ENCODE measurements at regions not wholly inside any gene's neighbourhood (a gene's known extent, or its start where the extent isn't known, plus 50 kb on each side); places are given as distances from the start of the nearest gene placed in this dataset.

DNA sequence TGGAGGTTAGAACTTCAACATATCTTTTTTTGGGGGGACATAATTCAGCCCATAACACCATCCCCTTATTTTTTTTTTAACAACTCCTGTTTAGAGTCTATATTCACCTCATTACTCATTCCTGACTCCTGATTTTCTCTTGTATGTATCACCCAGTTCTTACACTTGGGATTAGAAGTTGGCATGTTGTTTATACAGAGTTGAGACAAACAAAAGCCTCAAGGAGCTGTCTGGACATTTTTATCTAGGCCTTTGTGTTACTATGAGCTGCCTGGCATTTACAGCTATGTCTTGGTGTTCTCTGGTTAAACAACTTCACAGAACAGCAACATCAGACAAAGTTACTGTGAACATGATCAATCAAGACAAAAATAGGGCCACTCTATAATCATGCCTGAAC lies 517.5 kb downstream of the KIF20B start:
- no peaks in the 10 kb centered on the region for H3K9me3 ChIP-seq
- DNase-seq: no peak
- no peaks in the 10 kb centered on the region for H3K36me3 ChIP-seq
- peak overlapping the region in 1 of 4 donors; percentile 1 for H3K27ac ChIP-seq
- H3K4me3 ChIP-seq: no peak overlapping the region
- no peaks in the 10 kb centered on the region for H3K4me1 ChIP-seq
- TF ChIP-seq POLR2AphosphoS5 (IDR thresholded peaks at IDR 0.05): peak in 1 of 4 donors; percentile 16
- TF ChIP-seq EP300 (IDR thresholded peaks at IDR 0.05): no peak
- no peaks in the 10 kb centered on the region for H3K27me3 ChIP-seq
- intact Hi-C loops (cut with DNase I): no loop called here

DNA sequence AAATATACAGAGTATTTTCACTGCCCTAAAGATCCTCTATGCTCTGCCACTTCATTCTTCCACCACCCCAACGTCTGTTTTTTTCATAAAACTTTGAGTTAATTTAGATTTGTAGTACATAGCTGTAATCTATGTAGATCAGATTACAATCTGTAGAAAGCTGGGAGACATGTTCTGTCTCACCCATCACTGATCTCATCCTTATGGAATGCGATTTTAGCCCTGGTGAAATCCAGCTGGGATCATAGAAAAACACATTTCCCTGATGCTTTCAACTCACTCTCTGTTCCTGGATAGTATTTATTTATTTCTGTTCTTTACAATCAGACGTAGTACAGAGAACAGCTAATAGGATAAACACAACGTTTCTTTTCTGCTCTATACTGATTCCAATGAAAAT lies 521.0 kb downstream of the KIF20B start:
- Histone ChIP-seq H3K36me3 (no peaks in the 10 kb centered on the region), H3K9me3 (no peaks in the 10 kb centered on the region), H3K4me3 (no peak overlapping the region), H3K4me1 (no peaks in the 10 kb centered on the region), H3K27ac (no peak overlapping the region), H3K27me3 (no peaks in the 10 kb centered on the region)
- intact Hi-C loops (cut with DNase I): no loop called here
- 52 to 55% methylated on average over 4 of the region's 4 CpGs for WGBS, 2 donors
- TF ChIP-seq, protein P1, sequence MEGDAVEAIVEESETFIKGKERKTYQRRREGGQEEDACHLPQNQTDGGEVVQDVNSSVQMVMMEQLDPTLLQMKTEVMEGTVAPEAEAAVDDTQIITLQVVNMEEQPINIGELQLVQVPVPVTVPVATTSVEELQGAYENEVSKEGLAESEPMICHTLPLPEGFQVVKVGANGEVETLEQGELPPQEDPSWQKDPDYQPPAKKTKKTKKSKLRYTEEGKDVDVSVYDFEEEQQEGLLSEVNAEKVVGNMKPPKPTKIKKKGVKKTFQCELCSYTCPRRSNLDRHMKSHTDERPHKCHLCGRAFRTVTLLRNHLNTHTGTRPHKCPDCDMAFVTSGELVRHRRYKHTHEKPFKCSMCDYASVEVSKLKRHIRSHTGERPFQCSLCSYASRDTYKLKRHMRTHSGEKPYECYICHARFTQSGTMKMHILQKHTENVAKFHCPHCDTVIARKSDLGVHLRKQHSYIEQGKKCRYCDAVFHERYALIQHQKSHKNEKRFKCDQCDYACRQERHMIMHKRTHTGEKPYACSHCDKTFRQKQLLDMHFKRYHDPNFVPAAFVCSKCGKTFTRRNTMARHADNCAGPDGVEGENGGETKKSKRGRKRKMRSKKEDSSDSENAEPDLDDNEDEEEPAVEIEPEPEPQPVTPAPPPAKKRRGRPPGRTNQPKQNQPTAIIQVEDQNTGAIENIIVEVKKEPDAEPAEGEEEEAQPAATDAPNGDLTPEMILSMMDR (IDR thresholded peaks at IDR 0.05): no peak
- TF ChIP-seq EP300 (IDR thresholded peaks at IDR 0.05): no peak
- no peak for TF ChIP-seq POLR2A (IDR thresholded peaks at IDR 0.05)
- TF ChIP-seq POLR2AphosphoS5 (IDR thresholded peaks at IDR 0.05): no peak
- DNase-seq: no peak

DNA sequence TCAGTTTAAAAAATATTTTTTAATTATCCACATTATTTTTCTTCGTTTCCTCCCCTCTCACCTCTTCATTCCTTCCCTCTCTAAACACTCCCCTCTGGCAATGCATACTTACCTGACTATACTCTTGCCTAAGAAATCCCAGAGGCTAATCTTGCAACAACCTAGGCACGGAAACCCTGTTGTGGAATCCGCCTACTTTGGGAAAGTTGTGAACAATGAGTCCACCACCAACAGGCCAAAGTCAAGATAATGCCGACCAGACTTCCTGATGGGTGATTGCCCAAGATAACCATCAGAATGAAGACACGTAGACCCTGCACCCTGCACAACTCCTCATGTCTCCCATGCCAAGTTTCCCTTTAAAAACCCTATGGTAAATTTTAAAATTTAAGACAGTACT lies 521.5 kb downstream of the KIF20B start:
- WGBS, 2 donors: 75 to 84% methylated on average over 5 of the region's 5 CpGs
- Histone ChIP-seq H3K36me3 (no peaks in the 10 kb centered on the region), H3K27me3 (no peaks in the 10 kb centered on the region), H3K4me1 (no peaks in the 10 kb centered on the region), H3K27ac (no peak overlapping the region), H3K9me3 (no peaks in the 10 kb centered on the region), H3K4me3 (no peak overlapping the region)
- TF ChIP-seq EP300 (IDR thresholded peaks at IDR 0.05) (no peak), POLR2A (IDR thresholded peaks at IDR 0.05) (no peak), POLR2AphosphoS5 (IDR thresholded peaks at IDR 0.05) (no peak)
- TF ChIP-seq, protein P1 (IDR thresholded peaks at IDR 0.05): no peak
- no peak for DNase-seq
- intact Hi-C loops (cut with DNase I): no loop called here

DNA sequence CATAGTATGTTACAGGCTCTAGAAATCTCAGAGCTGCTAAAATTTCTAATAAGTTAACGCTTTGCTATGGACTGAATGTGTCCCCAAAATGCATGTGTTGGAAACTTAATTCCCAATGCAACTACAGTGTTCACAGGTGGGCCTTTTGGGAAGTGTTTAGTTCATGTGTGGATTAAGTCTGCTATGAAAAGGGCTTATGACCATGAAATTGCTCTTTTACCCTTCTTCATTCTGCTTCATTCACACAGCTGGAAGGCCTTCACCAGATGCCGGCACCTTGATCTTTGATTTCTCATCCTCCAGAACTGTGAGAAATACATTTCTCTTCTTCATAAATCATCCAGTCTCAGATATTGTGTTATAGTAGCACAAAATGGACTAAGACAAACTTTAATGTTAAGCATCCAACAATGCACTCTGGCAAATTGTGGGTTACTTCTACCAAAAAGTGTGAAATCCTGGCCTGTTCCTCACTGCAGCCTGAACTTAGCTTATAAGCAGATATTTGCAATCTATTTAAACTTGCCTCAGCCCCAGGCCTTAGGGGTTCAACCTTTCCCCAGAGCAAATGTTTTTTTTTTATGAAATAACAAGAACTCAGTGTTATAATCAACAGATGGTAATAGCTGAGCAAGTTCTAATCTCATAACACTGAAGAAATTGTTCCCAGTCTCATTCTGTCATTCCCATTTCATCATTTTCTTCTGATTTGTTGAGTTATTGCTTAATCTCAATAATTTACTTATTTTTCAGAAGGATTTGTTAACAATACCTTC lies 523.6 kb downstream of the KIF20B start:
- H3K27ac ChIP-seq: no peak overlapping the region
- WGBS, 2 donors: 94 to 95% methylated on average over 2 of the region's 2 CpGs

DNA sequence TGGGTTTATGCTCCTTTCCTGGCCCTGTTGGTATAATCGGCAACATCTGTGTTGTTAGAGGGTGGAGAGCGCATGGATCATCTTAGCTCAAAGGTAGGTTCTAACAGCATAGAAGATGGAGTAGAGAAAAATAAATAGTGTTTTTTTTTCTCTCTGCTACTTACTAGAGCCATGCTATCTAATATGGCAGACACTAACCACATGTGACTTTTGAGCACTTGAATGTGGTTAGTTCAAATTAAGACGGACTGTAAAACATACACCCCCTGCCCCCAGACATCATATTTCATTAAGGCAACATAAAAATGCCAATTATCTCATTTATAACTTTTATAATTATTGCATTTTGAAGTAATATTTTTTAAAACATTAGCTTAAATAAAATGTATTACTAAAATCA lies 525.1 kb downstream of the KIF20B start:
- DNase-seq: no peak
- Histone ChIP-seq H3K36me3 (no peaks in the 10 kb centered on the region), H3K9me3 (no peaks in the 10 kb centered on the region), H3K4me3 (no peak overlapping the region), H3K27ac (no peak overlapping the region), H3K4me1 (no peaks in the 10 kb centered on the region), H3K27me3 (no peaks in the 10 kb centered on the region)
- TF ChIP-seq, protein P1 (IDR thresholded peaks at IDR 0.05): no peak
- no peak for TF ChIP-seq EP300 (IDR thresholded peaks at IDR 0.05)
- TF ChIP-seq POLR2A (IDR thresholded peaks at IDR 0.05): no peak
- no peak for TF ChIP-seq POLR2AphosphoS5 (IDR thresholded peaks at IDR 0.05)
- intact Hi-C loops (cut with DNase I): no loop called here
- WGBS, 2 donors: 86 to 91% methylated on average over 3 of the region's 3 CpGs

More for the DNA sequence above, 523.6 kb downstream of the KIF20B start:
- DNase-seq: no peak
- intact Hi-C loops (cut with DNase I): no loop called here
- no peaks in the 10 kb centered on the region for H3K9me3 ChIP-seq
- TF ChIP-seq, protein P1 (IDR thresholded peaks at IDR 0.05): no peak
- no peaks in the 10 kb centered on the region for H3K36me3 ChIP-seq
- H3K4me1 ChIP-seq: no peaks in the 10 kb centered on the region
- no peaks in the 10 kb centered on the region for H3K27me3 ChIP-seq
- H3K4me3 ChIP-seq: no peak overlapping the region

Measured in sigmoid colon (tissue), 6 donors.